Panc1 (cell line): ENCODE measurements at regions not wholly inside any gene's neighbourhood (a gene's known extent, or its start where the extent isn't known, plus 50 kb on each side); places are given as distances from the start of the nearest gene placed in this dataset.

Experiments used
- POLR2AphosphoS5 ChIP-seq: IDR thresholded peaks from 2 replicates; pipeline ENCODE4 v1.6.1; 2012; ENCODE audit warnings: mild to moderate bottlenecking, low read depth, low read length, moderate library complexity
- REST ChIP-seq, 2 experiments: IDR thresholded peaks; 2 replicates each; pipeline ENCODE4 v1.6.1; 2011 to 2012; ENCODE audit warnings: low read depth in 2 of 2, control low read depth in 1 of 2, low read length in 1 of 2, mild to moderate bottlenecking in 1 of 2, moderate library complexity in 1 of 2; ENCODE audit not compliant: insufficient read depth in 1 of 2
- SIN3A ChIP-seq: IDR thresholded peaks from 2 replicates; pipeline ENCODE4 v1.6.1; 2012; ENCODE audit warnings: low read depth, mild to moderate bottlenecking, low read length, moderate library complexity, borderline replicate concordance; ENCODE audit not compliant: insufficient read depth
- TCF7L2 ChIP-seq: IDR thresholded peaks from 2 replicates; pipeline ENCODE4 v1.6.1; 2011; ENCODE audit warnings: mild to moderate bottlenecking, low read depth, low read length, inconsistent platforms
- TF ChIP-seq, protein P1 (sequence below): fragments of 450-650 bp; IDR thresholded peaks from 2 replicates; pipeline ENCODE4 v1.5.1; 2017; ENCODE audit warnings: mild to moderate bottlenecking

DNA sequence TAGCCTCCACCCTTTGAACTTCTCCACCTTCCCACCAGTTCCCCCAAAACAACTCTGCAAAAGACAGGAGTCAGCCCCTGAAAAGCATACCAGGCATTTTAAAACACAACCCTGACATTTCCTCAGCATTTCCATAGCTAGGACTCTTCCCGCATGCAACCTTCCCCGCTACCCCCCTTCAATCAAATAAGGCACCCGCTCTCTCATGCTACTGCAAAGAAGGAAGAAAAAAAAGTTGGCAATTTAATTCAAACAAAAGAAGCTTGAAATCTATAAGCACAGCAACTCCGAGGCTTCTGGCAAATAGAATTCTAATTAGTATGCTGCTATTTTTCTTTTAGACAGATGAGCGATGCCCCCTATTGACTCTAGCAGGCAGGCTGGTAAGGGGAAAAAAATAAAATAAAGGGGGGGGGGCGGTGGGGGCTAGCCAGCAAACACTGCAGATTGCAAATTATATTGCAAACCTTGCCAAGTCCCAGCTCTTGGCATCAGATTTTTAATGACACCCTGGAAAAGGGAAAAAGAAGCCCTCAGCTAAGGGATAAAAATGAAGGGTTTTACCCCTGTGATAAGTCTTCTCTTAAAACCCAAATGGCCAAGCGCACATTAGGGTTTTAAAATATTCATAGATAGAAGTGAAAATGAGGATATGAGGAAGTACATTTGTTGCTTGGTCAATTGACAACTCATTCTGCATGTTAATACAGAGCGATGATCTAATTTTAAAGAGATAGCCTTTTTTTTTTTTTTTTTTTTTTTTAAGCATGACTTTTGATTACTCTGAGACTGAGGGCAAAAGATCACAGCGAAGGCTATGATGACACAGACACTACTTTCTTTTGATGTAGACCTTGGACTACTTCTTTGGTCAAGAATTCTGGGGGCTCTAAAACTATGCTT is 255.2 kb downstream of the NR2F2 start:
- TF ChIP-seq, protein P1, sequence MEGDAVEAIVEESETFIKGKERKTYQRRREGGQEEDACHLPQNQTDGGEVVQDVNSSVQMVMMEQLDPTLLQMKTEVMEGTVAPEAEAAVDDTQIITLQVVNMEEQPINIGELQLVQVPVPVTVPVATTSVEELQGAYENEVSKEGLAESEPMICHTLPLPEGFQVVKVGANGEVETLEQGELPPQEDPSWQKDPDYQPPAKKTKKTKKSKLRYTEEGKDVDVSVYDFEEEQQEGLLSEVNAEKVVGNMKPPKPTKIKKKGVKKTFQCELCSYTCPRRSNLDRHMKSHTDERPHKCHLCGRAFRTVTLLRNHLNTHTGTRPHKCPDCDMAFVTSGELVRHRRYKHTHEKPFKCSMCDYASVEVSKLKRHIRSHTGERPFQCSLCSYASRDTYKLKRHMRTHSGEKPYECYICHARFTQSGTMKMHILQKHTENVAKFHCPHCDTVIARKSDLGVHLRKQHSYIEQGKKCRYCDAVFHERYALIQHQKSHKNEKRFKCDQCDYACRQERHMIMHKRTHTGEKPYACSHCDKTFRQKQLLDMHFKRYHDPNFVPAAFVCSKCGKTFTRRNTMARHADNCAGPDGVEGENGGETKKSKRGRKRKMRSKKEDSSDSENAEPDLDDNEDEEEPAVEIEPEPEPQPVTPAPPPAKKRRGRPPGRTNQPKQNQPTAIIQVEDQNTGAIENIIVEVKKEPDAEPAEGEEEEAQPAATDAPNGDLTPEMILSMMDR = peak; percentile 67
- TF ChIP-seq POLR2AphosphoS5 = no peak
- TF ChIP-seq REST (IDR thresholded peaks at IDR 0.05; ENCODE audit: insufficient read depth in 1 of 2, low read depth in 2 of 2, low read length in 1 of 2) = no peak
- no peak for TF ChIP-seq SIN3A
- no peak for TF ChIP-seq TCF7L2
